ENCODE measurements at regions not wholly inside any gene's neighbourhood (a gene's known extent, or its start where the extent isn't known, plus 50 kb on each side); places are given as distances from the start of the nearest gene placed in this dataset.

DNA sequence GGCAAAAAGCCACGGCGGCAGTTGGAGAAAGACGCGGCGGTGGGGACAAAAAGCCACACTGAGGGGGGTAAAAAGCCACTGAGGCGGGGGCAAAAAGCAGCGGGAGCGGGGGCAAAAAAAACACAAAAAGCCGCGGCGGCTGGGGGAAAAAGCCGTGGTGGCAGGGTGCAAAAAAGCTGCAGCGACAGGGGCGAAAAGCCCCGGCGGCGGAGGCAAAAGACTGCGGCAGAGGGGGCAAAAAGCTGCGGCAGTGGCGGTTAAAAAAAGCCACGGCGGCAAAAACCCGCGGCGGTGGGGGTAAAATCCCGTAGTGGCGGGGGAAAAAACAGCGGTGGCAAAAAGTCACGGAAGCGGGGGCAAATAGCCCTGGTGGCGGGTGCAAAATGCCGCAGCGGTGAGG, 527.3 kb downstream of the ZNF33B start:
- TF ChIP-seq, protein P1, sequence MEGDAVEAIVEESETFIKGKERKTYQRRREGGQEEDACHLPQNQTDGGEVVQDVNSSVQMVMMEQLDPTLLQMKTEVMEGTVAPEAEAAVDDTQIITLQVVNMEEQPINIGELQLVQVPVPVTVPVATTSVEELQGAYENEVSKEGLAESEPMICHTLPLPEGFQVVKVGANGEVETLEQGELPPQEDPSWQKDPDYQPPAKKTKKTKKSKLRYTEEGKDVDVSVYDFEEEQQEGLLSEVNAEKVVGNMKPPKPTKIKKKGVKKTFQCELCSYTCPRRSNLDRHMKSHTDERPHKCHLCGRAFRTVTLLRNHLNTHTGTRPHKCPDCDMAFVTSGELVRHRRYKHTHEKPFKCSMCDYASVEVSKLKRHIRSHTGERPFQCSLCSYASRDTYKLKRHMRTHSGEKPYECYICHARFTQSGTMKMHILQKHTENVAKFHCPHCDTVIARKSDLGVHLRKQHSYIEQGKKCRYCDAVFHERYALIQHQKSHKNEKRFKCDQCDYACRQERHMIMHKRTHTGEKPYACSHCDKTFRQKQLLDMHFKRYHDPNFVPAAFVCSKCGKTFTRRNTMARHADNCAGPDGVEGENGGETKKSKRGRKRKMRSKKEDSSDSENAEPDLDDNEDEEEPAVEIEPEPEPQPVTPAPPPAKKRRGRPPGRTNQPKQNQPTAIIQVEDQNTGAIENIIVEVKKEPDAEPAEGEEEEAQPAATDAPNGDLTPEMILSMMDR (IDR thresholded peaks at IDR 0.05; ENCODE audit: low read length), result no peak
- no peak for TF ChIP-seq EZH2 (optimal IDR thresholded peaks at IDR 0.05; ENCODE audit: low read depth, low read length)
- TF ChIP-seq EZH2phosphoT487 (IDR thresholded peaks at IDR 0.05; ENCODE audit: low read length), result no peak

Data from MM.1S (cell line).